HL-60 (cell line): ENCODE measurements at regions not wholly inside any gene's neighbourhood (a gene's known extent, or its start where the extent isn't known, plus 50 kb on each side); places are given as distances from the start of the nearest gene placed in this dataset.

Experiments
- DNase-seq, 2 experiments: peaks; one replicate each; pipeline ENCODE4 v3.0.0-alpha.2; 2010 to 2020; ENCODE audit warnings: low read depth in 1 of 2, low spot score in 1 of 2
- H3K27ac ChIP-seq: fragments of 250-450 bp; sonication (Bioruptor Pico); replicated peaks from 2 replicates; pipeline ENCODE4 v1.5.1; 2020; ENCODE audit warnings: mild to moderate bottlenecking, moderate library complexity
- H3K27me3 ChIP-seq: fragments of 250-450 bp; sonication (Bioruptor Pico); 2 replicates; pipeline ENCODE4 v1.5.1; 2021; ENCODE audit warnings: mild to moderate bottlenecking, moderate library complexity; ENCODE audit not compliant: insufficient read depth, poor library complexity, severe bottlenecking
- H3K4me3 ChIP-seq: replicated peaks from 2 replicates; pipeline ENCODE4 v1.5.1; 2011; ENCODE audit warnings: mild to moderate bottlenecking, control low read depth, low read length; ENCODE audit not compliant: insufficient read depth
- CTCF ChIP-seq: IDR thresholded peaks from one replicate; pipeline ENCODE4 v1.5.1; 2011; ENCODE audit warnings: low read length, control low read depth, inconsistent platforms; ENCODE audit not compliant: insufficient read depth
- GABPA ChIP-seq: IDR thresholded peaks from 2 replicates; pipeline ENCODE4 v1.6.1; 2012; ENCODE audit warnings: low read depth
- POLR2AphosphoS5 ChIP-seq: IDR thresholded peaks from 2 replicates; pipeline ENCODE4 v1.6.1; 2012; ENCODE audit warnings: low read depth
- SPI1 ChIP-seq: IDR thresholded peaks from 2 replicates; pipeline ENCODE4 v1.6.1; 2012; ENCODE audit warnings: low read depth, mild to moderate bottlenecking, borderline replicate concordance
- TF ChIP-seq, protein P1 (sequence below): IDR thresholded peaks from 2 replicates; pipeline ENCODE4 v1.6.1; 2012; ENCODE audit warnings: low read depth; ENCODE audit not compliant: insufficient replicate concordance

DNA sequence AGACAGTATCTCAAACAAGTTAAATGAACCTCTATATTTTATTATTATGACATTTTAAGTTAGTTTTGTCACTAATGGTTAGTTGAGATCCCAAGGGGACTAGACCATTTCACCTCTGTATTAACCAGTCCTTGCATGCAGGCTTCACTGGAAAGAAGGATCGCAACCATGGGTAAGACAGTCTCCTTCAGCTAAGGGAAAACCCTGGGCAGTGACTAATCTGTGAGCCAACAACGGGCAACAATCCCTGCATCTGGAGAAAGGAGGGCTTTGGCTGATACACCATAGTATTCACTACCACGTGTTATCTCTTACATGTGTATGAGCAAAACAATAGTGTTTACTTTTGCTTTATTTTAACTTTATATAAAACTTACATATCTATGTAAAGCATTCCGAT, 708.8 kb upstream of the CHRM3 start:
- Histone ChIP-seq H3K27me3 (no peaks in the 10 kb centered on the region), H3K27ac (no peak overlapping the region), H3K4me3 (no peak overlapping the region)
- no peak for DNase-seq
- TF ChIP-seq CTCF (no peak), POLR2AphosphoS5 (no peak), SPI1 (no peak), GABPA (no peak)
- TF ChIP-seq, protein P1, sequence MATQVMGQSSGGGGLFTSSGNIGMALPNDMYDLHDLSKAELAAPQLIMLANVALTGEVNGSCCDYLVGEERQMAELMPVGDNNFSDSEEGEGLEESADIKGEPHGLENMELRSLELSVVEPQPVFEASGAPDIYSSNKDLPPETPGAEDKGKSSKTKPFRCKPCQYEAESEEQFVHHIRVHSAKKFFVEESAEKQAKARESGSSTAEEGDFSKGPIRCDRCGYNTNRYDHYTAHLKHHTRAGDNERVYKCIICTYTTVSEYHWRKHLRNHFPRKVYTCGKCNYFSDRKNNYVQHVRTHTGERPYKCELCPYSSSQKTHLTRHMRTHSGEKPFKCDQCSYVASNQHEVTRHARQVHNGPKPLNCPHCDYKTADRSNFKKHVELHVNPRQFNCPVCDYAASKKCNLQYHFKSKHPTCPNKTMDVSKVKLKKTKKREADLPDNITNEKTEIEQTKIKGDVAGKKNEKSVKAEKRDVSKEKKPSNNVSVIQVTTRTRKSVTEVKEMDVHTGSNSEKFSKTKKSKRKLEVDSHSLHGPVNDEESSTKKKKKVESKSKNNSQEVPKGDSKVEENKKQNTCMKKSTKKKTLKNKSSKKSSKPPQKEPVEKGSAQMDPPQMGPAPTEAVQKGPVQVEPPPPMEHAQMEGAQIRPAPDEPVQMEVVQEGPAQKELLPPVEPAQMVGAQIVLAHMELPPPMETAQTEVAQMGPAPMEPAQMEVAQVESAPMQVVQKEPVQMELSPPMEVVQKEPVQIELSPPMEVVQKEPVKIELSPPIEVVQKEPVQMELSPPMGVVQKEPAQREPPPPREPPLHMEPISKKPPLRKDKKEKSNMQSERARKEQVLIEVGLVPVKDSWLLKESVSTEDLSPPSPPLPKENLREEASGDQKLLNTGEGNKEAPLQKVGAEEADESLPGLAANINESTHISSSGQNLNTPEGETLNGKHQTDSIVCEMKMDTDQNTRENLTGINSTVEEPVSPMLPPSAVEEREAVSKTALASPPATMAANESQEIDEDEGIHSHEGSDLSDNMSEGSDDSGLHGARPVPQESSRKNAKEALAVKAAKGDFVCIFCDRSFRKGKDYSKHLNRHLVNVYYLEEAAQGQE: no peak

DNA sequence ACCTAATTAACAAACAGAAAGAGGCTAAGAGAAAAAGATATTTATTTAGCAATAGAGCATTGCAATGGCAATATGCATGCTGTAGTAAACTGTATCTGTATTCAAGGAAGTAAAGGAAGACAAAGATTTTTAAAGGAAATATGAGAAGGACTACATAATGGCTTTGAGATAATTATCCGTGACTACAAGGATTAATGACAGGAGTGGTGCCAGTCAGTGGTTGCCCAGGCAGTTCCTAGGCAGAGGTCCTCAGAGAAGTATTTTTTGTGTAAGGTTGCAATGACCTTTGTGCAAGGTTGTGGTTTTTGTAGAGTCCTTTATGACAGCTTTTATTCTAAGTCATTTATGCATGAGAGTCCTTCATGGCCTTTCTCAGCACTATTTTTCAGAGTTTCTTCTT, 711.1 kb upstream of the CHRM3 start:
- TF ChIP-seq, protein P1: no peak
- TF ChIP-seq CTCF (no peak), GABPA (no peak), SPI1 (no peak), POLR2AphosphoS5 (no peak)
- H3K27me3 ChIP-seq: no peaks in the 10 kb centered on the region
- no peak overlapping the region for H3K27ac ChIP-seq
- DNase-seq: no peak
- H3K4me3 ChIP-seq: no peak overlapping the region

DNA sequence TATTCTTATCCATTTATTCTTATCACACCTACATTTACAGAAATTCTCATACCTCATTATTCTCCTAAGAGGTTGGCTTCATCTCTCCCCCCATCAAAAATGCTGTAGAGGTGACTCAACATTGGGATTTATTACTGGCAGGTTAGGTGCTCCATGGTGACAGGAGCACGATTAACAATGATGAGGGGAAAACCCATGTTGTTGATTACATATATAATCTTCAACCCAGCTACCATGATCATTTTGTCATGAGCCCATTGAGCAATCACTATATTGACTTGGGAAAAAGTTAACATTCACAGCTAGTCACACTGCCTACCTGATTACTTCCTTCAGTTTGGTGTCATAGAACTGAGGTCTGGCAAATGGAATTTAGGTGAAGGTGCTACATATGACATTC, 712.1 kb upstream of the CHRM3 start:
- no peak overlapping the region for H3K27ac ChIP-seq
- no peaks in the 10 kb centered on the region for H3K27me3 ChIP-seq
- DNase-seq: no peak
- TF ChIP-seq, protein P1: no peak
- no peak for TF ChIP-seq SPI1
- no peak for TF ChIP-seq GABPA
- TF ChIP-seq POLR2AphosphoS5: no peak
- TF ChIP-seq CTCF: no peak
- no peak overlapping the region for H3K4me3 ChIP-seq
